Parathyroid adenoma (tissue), 2 donors: ENCODE measurements at regions not wholly inside any gene's neighbourhood (a gene's known extent, or its start where the extent isn't known, plus 50 kb on each side); places are given as distances from the start of the nearest gene placed in this dataset.

Experiments used
- H2AFZ ChIP-seq: fragments of 300-600 bp; sonication (generic); one replicate; pipeline ENCODE4 v1.7.0; 2017; ENCODE audit warnings: antibody characterized with exemption, mild to moderate bottlenecking
- H3K27ac ChIP-seq: fragments of 300-600 bp; sonication (generic); one replicate; pipeline ENCODE4 v1.7.0; 2017
- H3K27me3 ChIP-seq: fragments of 300-600 bp; sonication (generic); one replicate; pipeline ENCODE4 v1.7.0; 2017; ENCODE audit warnings: low read length; ENCODE audit not compliant: control insufficient read depth, insufficient read depth
- H3K36me3 ChIP-seq: fragments of 300-600 bp; sonication (generic); one replicate; pipeline ENCODE4 v1.7.0; 2017; ENCODE audit warnings: low read length; ENCODE audit not compliant: control insufficient read depth, insufficient read depth
- H3K4me1 ChIP-seq: fragments of 300-600 bp; sonication (generic); one replicate; pipeline ENCODE4 v1.7.0; 2017; ENCODE audit warnings: control low read depth
- H3K4me2 ChIP-seq: fragments of 300-600 bp; sonication (generic); one replicate; pipeline ENCODE4 v1.7.0; 2017; ENCODE audit warnings: low read length
- H3K4me3 ChIP-seq: fragments of 300-600 bp; sonication (generic); one replicate; pipeline ENCODE4 v1.7.0; 2017; ENCODE audit warnings: low read depth, low read length
- H3K79me2 ChIP-seq: fragments of 300-600 bp; sonication (generic); one replicate; pipeline ENCODE4 v1.7.0; 2017; ENCODE audit warnings: control low read depth
- H3K9ac ChIP-seq: fragments of 300-600 bp; sonication (generic); one replicate; pipeline ENCODE4 v1.7.0; 2017; ENCODE audit warnings: mild to moderate bottlenecking
- H3K9me3 ChIP-seq: fragments of 300-600 bp; sonication (generic); one replicate; pipeline ENCODE4 v1.7.0; 2017; ENCODE audit warnings: low read length; ENCODE audit not compliant: control insufficient read depth
- TF ChIP-seq, protein P1 (sequence below): fragments of 300-600 bp; sonication (generic); IDR thresholded peaks from one replicate; pipeline ENCODE4 v1.7.0; 2017; ENCODE audit warnings: antibody characterized with exemption, mild to moderate bottlenecking
- donor health status: primary hyperparathyroidism.

DNA sequence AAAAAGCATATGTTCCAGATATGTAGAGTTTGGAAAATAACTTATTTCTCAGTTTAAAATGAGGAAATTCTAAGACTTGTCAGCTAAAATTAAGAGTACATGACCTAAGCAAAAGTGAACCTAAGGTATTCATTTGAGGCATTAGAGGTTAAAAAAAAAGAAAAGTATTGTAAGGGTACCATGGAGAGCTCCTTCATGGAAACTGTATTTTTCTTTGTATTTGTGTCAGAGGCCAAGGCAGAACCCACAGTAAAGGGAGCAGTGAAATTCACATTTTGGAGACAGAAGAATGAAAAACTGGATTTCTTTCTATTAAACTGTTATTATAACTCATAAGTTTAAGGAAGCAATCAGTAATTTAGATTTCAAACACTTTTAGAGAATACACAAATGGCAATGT is 1494.8 kb downstream of the KCNT2 start:
- H3K79me2 ChIP-seq, result no peaks in the 10 kb centered on the region
- no peak overlapping the region for H3K9ac ChIP-seq
- H3K27me3 ChIP-seq, result no peaks in the 10 kb centered on the region
- no peak overlapping the region for H2AFZ ChIP-seq
- H3K4me2 ChIP-seq, result no peak overlapping the region
- no peaks in the 10 kb centered on the region for H3K4me1 ChIP-seq
- H3K4me3 ChIP-seq, result no peak overlapping the region
- H3K27ac ChIP-seq, result no peak overlapping the region
- TF ChIP-seq, protein P1, sequence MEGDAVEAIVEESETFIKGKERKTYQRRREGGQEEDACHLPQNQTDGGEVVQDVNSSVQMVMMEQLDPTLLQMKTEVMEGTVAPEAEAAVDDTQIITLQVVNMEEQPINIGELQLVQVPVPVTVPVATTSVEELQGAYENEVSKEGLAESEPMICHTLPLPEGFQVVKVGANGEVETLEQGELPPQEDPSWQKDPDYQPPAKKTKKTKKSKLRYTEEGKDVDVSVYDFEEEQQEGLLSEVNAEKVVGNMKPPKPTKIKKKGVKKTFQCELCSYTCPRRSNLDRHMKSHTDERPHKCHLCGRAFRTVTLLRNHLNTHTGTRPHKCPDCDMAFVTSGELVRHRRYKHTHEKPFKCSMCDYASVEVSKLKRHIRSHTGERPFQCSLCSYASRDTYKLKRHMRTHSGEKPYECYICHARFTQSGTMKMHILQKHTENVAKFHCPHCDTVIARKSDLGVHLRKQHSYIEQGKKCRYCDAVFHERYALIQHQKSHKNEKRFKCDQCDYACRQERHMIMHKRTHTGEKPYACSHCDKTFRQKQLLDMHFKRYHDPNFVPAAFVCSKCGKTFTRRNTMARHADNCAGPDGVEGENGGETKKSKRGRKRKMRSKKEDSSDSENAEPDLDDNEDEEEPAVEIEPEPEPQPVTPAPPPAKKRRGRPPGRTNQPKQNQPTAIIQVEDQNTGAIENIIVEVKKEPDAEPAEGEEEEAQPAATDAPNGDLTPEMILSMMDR, result no peak
- no peaks in the 10 kb centered on the region for H3K9me3 ChIP-seq
- no peaks in the 10 kb centered on the region for H3K36me3 ChIP-seq

DNA sequence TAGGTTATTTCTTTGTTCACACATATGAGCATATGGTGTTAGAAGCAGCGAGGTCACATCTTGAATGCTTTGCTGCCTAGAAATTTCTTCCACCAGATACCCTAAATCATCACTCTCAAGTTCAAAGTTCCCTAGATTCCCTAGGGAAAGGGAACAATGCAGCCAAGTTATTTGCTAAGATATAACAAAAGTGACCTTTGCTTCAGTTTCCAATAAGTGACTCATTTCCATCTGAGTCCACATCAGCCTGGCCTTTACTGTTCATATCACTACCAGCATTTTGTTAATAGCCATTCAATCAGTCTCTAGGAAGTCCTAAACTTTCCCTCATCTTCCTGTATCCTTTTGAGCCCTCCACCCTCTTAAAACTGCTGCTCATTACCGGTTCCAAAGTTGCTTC is 1502.5 kb downstream of the KCNT2 start:
- Histone ChIP-seq H3K9ac (no peak overlapping the region), H3K36me3 (no peaks in the 10 kb centered on the region), H3K27ac (no peak overlapping the region), H3K27me3 (no peaks in the 10 kb centered on the region), H2AFZ (no peak overlapping the region), H3K79me2 (no peaks in the 10 kb centered on the region), H3K4me1 (no peaks in the 10 kb centered on the region), H3K4me2 (no peak overlapping the region), H3K4me3 (no peak overlapping the region), H3K9me3 (no peaks in the 10 kb centered on the region)
- TF ChIP-seq, protein P1, result no peak

DNA sequence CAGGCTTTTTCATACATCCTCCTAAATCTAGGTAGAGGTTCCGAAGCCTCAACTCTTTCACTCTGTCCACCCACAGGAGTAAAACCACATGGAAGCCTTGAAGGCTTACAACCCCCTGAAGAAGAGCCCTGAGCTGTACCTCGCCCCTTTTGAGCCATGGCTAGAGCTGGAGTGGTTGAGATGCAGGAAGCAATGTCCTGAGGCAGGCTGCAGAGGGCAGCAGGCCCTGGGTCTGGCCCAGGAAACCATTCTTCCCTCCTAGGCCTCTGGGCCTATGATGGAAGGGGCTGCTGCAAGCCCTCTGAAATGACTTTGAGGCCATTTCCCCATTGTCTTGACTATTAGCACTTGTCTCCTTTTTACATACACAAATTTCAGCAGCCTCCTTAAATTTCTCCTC is 1503.0 kb downstream of the KCNT2 start:
- Histone ChIP-seq H3K4me1 (no peaks in the 10 kb centered on the region), H3K9ac (no peak overlapping the region), H3K9me3 (no peaks in the 10 kb centered on the region), H3K4me3 (no peak overlapping the region), H3K79me2 (no peaks in the 10 kb centered on the region), H3K4me2 (no peak overlapping the region), H3K27ac (no peak overlapping the region), H3K36me3 (no peaks in the 10 kb centered on the region), H2AFZ (no peak overlapping the region), H3K27me3 (no peaks in the 10 kb centered on the region)
- TF ChIP-seq, protein P1, result no peak

DNA sequence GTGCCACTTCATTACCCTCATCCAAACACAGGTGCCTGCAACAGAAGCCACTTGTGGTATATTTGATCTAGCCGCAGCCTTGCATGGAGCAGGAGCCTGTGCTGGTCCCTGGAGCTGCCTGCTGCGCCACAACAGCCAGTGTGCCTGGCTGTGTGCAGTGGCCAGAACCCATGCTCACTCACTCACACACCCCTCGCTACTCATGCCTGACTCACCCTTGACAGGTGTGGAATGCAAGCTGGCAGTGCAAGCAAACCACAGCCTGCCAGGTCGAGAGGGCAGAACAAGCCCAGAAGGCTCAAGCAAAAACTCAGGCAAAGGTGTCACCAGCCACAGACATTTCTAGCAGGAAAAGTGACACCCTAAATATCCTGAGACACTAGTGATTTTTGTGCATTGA is 1510.9 kb downstream of the KCNT2 start:
- Histone ChIP-seq H3K4me3 (no peak overlapping the region), H3K9ac (no peak overlapping the region), H2AFZ (no peak overlapping the region)

DNA sequence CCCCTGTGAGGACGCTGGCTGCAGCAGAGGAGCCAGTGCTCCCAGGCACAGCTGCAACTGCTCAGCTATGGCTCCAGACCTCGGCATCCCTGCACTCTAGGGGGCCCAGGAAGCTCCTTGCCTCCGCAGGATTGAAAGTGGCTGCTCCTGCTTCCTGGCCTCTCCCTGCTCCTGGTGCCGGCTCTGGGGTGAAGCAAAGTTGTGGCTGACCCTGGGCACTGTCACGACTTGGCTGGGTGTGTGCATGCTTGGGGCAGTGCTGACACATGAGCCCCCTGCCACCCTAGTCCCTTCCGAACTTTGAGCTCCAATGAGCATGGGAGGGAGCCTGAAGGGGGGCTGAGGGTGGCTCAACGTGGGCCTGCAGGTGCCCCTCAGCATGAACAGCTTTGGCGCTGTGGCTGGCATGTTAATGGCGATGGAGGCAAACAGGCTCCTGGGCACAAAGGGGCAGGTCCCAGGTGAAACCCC is 1512.2 kb downstream of the KCNT2 start:
- Histone ChIP-seq H3K4me2 (no peak overlapping the region), H2AFZ (no peak overlapping the region), H3K4me3 (no peak overlapping the region), H3K36me3 (no peaks in the 10 kb centered on the region), H3K9me3 (no peaks in the 10 kb centered on the region), H3K79me2 (no peaks in the 10 kb centered on the region), H3K27me3 (no peaks in the 10 kb centered on the region), H3K4me1 (no peaks in the 10 kb centered on the region), H3K27ac (no peak overlapping the region), H3K9ac (no peak overlapping the region)
- TF ChIP-seq, protein P1, result no peak

More for the DNA sequence above, 1510.9 kb downstream of the KCNT2 start:
- Histone ChIP-seq H3K27me3 (no peaks in the 10 kb centered on the region), H3K79me2 (no peaks in the 10 kb centered on the region), H3K27ac (no peak overlapping the region), H3K9me3 (no peaks in the 10 kb centered on the region), H3K4me2 (no peak overlapping the region), H3K4me1 (no peaks in the 10 kb centered on the region), H3K36me3 (no peaks in the 10 kb centered on the region)
- TF ChIP-seq, protein P1, result no peak
